HL-60 (cell line): ENCODE measurements at regions not wholly inside any gene's neighbourhood (a gene's known extent, or its start where the extent isn't known, plus 50 kb on each side); places are given as distances from the start of the nearest gene placed in this dataset.

ENCODE experiments used
- DNase-seq, 2 experiments: peaks; one replicate each; pipeline ENCODE4 v3.0.0-alpha.2; 2010 to 2020; ENCODE audit warnings: low read depth in 1 of 2, low spot score in 1 of 2
- H3K27ac ChIP-seq: fragments of 250-450 bp; sonication (Bioruptor Pico); replicated peaks from 2 replicates; pipeline ENCODE4 v1.5.1; 2020; ENCODE audit warnings: mild to moderate bottlenecking, moderate library complexity
- H3K27me3 ChIP-seq: fragments of 250-450 bp; sonication (Bioruptor Pico); 2 replicates; pipeline ENCODE4 v1.5.1; 2021; ENCODE audit warnings: mild to moderate bottlenecking, moderate library complexity; ENCODE audit not compliant: insufficient read depth, poor library complexity, severe bottlenecking
- H3K4me3 ChIP-seq: replicated peaks from 2 replicates; pipeline ENCODE4 v1.5.1; 2011; ENCODE audit warnings: mild to moderate bottlenecking, control low read depth, low read length; ENCODE audit not compliant: insufficient read depth
- CTCF ChIP-seq: IDR thresholded peaks from one replicate; pipeline ENCODE4 v1.5.1; 2011; ENCODE audit warnings: low read length, control low read depth, inconsistent platforms; ENCODE audit not compliant: insufficient read depth
- GABPA ChIP-seq: IDR thresholded peaks from 2 replicates; pipeline ENCODE4 v1.6.1; 2012; ENCODE audit warnings: low read depth
- POLR2AphosphoS5 ChIP-seq: IDR thresholded peaks from 2 replicates; pipeline ENCODE4 v1.6.1; 2012; ENCODE audit warnings: low read depth
- REST ChIP-seq: IDR thresholded peaks from 2 replicates; pipeline ENCODE4 v1.6.1; 2012; ENCODE audit warnings: low read depth; ENCODE audit not compliant: insufficient replicate concordance
- SPI1 ChIP-seq: IDR thresholded peaks from 2 replicates; pipeline ENCODE4 v1.6.1; 2012; ENCODE audit warnings: low read depth, mild to moderate bottlenecking, borderline replicate concordance

GRCh38 chrX:69374569-69374968, 129.6 kb upstream of the NALF2 start:
- H3K27me3 ChIP-seq, result no peaks in the 10 kb centered on the region
- TF ChIP-seq REST (no peak), CTCF (no peak), GABPA (no peak), POLR2AphosphoS5 (no peak), SPI1 (no peak)
- H3K27ac ChIP-seq, result no peak overlapping the region
- no peak for DNase-seq
- no peak overlapping the region for H3K4me3 ChIP-seq

- no peak overlapping the region for H3K27ac ChIP-seq
- H3K4me3 ChIP-seq, result no peak overlapping the region
- no peaks in the 10 kb centered on the region for H3K27me3 ChIP-seq
- TF ChIP-seq GABPA, result no peak
- no peak for TF ChIP-seq CTCF
- no peak for TF ChIP-seq SPI1
- no peak for TF ChIP-seq POLR2AphosphoS5
- no peak for TF ChIP-seq REST
- no peak for DNase-seq
Measured at GRCh38 chrX:69372435-69372834, 131.7 kb upstream of the NALF2 start.

GRCh38 chrX:69371159-69371558, 133.0 kb upstream of the NALF2 start:
- Histone ChIP-seq H3K4me3 (no peak overlapping the region), H3K27ac (no peak overlapping the region), H3K27me3 (no peaks in the 10 kb centered on the region)
- no peak for DNase-seq
- no peak for TF ChIP-seq CTCF
- no peak for TF ChIP-seq SPI1
- TF ChIP-seq GABPA, result no peak
- no peak for TF ChIP-seq REST
- TF ChIP-seq POLR2AphosphoS5, result no peak
